PC-9 (cell line): ENCODE measurements at regions not wholly inside any gene's neighbourhood (a gene's known extent, or its start where the extent isn't known, plus 50 kb on each side); places are given as distances from the start of the nearest gene placed in this dataset.

Experiments used
- BruUV-seq: library from RNA; stranded (reverse); fragments of 400-500 nt; replicated peaks from 2 replicates; lab custom pipeline; 2021; lab: Mats Ljungman, UMichigan
- CTCF ChIA-PET: fragments of 300-600 bp; sonication (Branson Sonifier 250); formaldehyde crosslinking; loops from one replicate; lab custom pipeline; 2022; ENCODE audit warnings: antibody characterized with exemption; lab: Charles Lee
- POLR2A ChIA-PET: fragments of 300-600 bp; sonication (Branson Sonifier 250); formaldehyde crosslinking; loops from one replicate; lab custom pipeline; 2022; ENCODE audit warnings: antibody characterized with exemption; ENCODE audit not compliant: unreplicated experiment; lab: Charles Lee
- DNase-seq, 2 experiments: peaks; one replicate each; pipeline versions ENCODE4 v3.0.0 to v3.0.0-alpha.2; 2015 to 2022; ENCODE audit warnings: mixed read lengths in 1 of 2
- H2AFZ ChIP-seq: fragments of 200-600 bp; sonication (generic); 2 replicates; pipeline ENCODE4 v1.8.1; 2017; ENCODE audit warnings: antibody characterized with exemption
- H3F3A ChIP-seq: fragments of 200-600 bp; sonication (generic); 2 replicates; pipeline ENCODE4 v1.8.1; 2017; ENCODE audit warnings: antibody characterized with exemption, mild to moderate bottlenecking, low read depth; ENCODE audit not compliant: insufficient read depth
- H3K27ac ChIP-seq: fragments of 200-600 bp; sonication (generic); 2 replicates; pipeline ENCODE4 v1.6.1; 2016; ENCODE audit warnings: mixed run types
- H3K27me3 ChIP-seq: fragments of 200-600 bp; sonication (generic); 2 replicates; pipeline ENCODE4 v1.6.1; 2016; ENCODE audit warnings: low read depth, mixed run types; ENCODE audit not compliant: insufficient read depth
- H3K36me3 ChIP-seq: fragments of 200-600 bp; sonication (generic); 2 replicates; pipeline ENCODE4 v1.6.1; 2016; ENCODE audit warnings: low read depth, mixed run types
- H3K4me1 ChIP-seq: fragments of 200-600 bp; sonication (generic); replicated peaks from 2 replicates; pipeline ENCODE4 v1.6.1; 2016; ENCODE audit warnings: mixed run types; ENCODE audit not compliant: insufficient read depth
- H3K4me2 ChIP-seq: fragments of 200-600 bp; sonication (generic); 2 replicates; pipeline ENCODE4 v1.6.1; 2017; ENCODE audit warnings: mixed run types
- H3K4me3 ChIP-seq: fragments of 200-600 bp; sonication (generic); 2 replicates; pipeline ENCODE4 v1.6.1; 2016; ENCODE audit warnings: mixed run types
- H3K79me2 ChIP-seq: fragments of 200-600 bp; sonication (generic); 2 replicates; pipeline ENCODE4 v1.6.1; 2017; ENCODE audit warnings: low read depth, mixed run types
- H3K9me2 ChIP-seq: fragments of 200-600 bp; sonication (generic); 2 replicates; pipeline ENCODE4 v1.8.1; 2017; ENCODE audit warnings: mild to moderate bottlenecking; ENCODE audit not compliant: insufficient read depth
- H3K9me3 ChIP-seq: fragments of 200-600 bp; sonication (generic); 2 replicates; pipeline ENCODE4 v1.8.1; 2016; ENCODE audit warnings: low read depth; ENCODE audit not compliant: insufficient read depth
- H4K20me1 ChIP-seq: fragments of 200-600 bp; sonication (generic); 2 replicates; pipeline ENCODE4 v1.8.1; 2017; ENCODE audit not compliant: insufficient read depth
- CTCF ChIP-seq: fragments of 200-600 bp; sonication (generic); conservative IDR thresholded peaks from 2 replicates; pipeline ENCODE4 v1.6.1; 2017; ENCODE audit warnings: mixed run types, antibody characterized with exemption, mild to moderate bottlenecking, moderate library complexity
- EZH2 ChIP-seq: fragments of 200-600 bp; sonication (generic); IDR thresholded peaks from 2 replicates; pipeline ENCODE4 v1.8.0; 2017; ENCODE audit warnings: antibody characterized with exemption, low read depth
- intact Hi-C: fragments of 100-400 bp; cut with micrococcal nuclease; formaldehyde crosslinking; loops from one replicate; pipeline ENCODE4 v1.10.0; 2022; ENCODE audit not compliant: unreplicated experiment

GRCh38 chr11:92763336-92763735 lies 206.1 kb upstream of the MTNR1B start:
- no TSS peak for BruUV-seq
- intact Hi-C loops = no loop called here
- Histone ChIP-seq H3K79me2 (no peaks in the 10 kb centered on the region), H3K4me3 (no peak overlapping the region), H3K9me3 (no peaks in the 10 kb centered on the region), H3K36me3 (no peaks in the 10 kb centered on the region), H3F3A (no peaks in the 10 kb centered on the region), H3K4me2 (no peak overlapping the region), H3K27me3 (no peaks in the 10 kb centered on the region), H3K4me1 (no peaks in the 10 kb centered on the region), H3K9me2 (no peaks in the 10 kb centered on the region; the same call in 1 of the 2 replicates), H2AFZ (no peak overlapping the region), H3K27ac (no peak overlapping the region), H4K20me1 (no peaks in the 10 kb centered on the region)
- POLR2A ChIA-PET = no interaction called here
- no peak for TF ChIP-seq EZH2
- no peak for TF ChIP-seq CTCF
- DNase-seq = no peak
- CTCF ChIA-PET = no interaction called here

GRCh38 chr11:92764128-92764527 lies 205.3 kb upstream of the MTNR1B start:
- ChIA-PET POLR2A (no interaction called here), CTCF (no interaction called here)
- Histone ChIP-seq H3K4me1 (no peaks in the 10 kb centered on the region), H3K27me3 (no peaks in the 10 kb centered on the region), H2AFZ (no peak overlapping the region), H3K79me2 (no peaks in the 10 kb centered on the region), H4K20me1 (no peaks in the 10 kb centered on the region), H3K9me2 (no peaks in the 10 kb centered on the region; the same call in 1 of the 2 replicates), H3K4me3 (no peak overlapping the region), H3K27ac (no peak overlapping the region), H3F3A (no peaks in the 10 kb centered on the region), H3K9me3 (no peaks in the 10 kb centered on the region), H3K4me2 (no peak overlapping the region), H3K36me3 (no peaks in the 10 kb centered on the region)
- TF ChIP-seq CTCF = no peak
- no peak for TF ChIP-seq EZH2
- BruUV-seq = no TSS peak
- intact Hi-C loops = no loop called here
- no peak for DNase-seq

GRCh38 chr11:92765082-92765840 lies 204.2 kb upstream of the MTNR1B start:
- Histone ChIP-seq H3K27me3 (no peaks in the 10 kb centered on the region), H3F3A (no peaks in the 10 kb centered on the region), H3K4me1 (no peaks in the 10 kb centered on the region), H3K9me2 (no peaks in the 10 kb centered on the region; the same call in 1 of the 2 replicates), H2AFZ (no peak overlapping the region), H3K4me3 (no peak overlapping the region), H3K4me2 (no peak overlapping the region), H4K20me1 (no peaks in the 10 kb centered on the region), H3K27ac (no peak overlapping the region), H3K79me2 (no peaks in the 10 kb centered on the region), H3K9me3 (no peaks in the 10 kb centered on the region), H3K36me3 (no peaks in the 10 kb centered on the region)
- POLR2A ChIA-PET = no interaction called here
- intact Hi-C loops = no loop called here
- DNase-seq = no peak
- BruUV-seq = no TSS peak
- TF ChIP-seq EZH2 (no peak), CTCF (no peak)
- CTCF ChIA-PET = no interaction called here
